Ureter (tissue), 1 donor: ENCODE measurements at regions not wholly inside any gene's neighbourhood (a gene's known extent, or its start where the extent isn't known, plus 50 kb on each side); places are given as distances from the start of the nearest gene placed in this dataset.
"Not testable (repeated sequence)": the region's sequence is repeated elsewhere in the genome, so short reads cannot be mapped to it uniquely, and the experiment has no call there.

Source experiments
- DNase-seq: peaks from one replicate; pipeline ENCODE4 v3.0.0-alpha.2; 2020; ENCODE audit warnings: low spot score
- donor health status: DM: yes; HTN: yes; CAD: no.

DNA sequence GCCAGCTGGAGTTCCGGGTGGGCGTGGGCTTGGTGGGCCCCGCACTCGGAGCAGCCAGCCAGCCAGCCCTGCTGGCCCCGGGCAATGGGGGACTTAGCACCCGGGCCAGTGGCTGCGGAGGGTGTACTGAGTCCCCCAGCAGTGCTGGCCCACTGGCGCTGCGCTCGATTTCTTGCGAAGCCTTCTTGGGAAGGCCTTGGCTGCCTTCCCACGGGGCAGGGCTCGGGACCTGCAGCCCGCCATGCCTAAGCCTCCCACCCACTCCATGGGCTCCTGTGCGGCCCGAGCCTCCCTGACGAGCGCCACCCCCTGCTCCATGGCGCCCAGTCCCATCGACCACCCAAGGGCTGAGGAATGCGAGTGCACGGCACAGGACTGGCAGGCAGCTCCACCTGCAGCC lies 321.6 kb downstream of the SH2D4B start:
- DNase-seq, result not testable (repeated sequence)

DNA sequence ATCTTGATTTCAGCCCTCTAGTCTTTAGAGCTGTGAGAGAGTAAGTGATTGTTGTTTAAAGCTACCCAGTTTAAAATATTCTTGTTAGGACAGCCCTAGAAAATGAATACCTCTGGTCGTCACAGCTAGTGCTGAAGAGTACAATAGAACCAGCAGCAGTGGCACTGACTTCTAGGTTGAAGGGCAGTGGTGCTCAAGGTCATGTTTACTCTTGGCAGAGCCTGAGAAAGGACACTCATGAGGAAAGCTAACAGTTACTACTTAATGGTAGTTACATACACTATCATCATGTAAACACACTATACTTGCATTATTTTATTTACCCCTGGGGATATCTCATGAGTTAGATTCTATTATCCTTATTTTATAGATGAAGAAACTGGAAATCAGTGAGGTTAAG lies 323.0 kb downstream of the SH2D4B start:
- no peak for DNase-seq

DNA sequence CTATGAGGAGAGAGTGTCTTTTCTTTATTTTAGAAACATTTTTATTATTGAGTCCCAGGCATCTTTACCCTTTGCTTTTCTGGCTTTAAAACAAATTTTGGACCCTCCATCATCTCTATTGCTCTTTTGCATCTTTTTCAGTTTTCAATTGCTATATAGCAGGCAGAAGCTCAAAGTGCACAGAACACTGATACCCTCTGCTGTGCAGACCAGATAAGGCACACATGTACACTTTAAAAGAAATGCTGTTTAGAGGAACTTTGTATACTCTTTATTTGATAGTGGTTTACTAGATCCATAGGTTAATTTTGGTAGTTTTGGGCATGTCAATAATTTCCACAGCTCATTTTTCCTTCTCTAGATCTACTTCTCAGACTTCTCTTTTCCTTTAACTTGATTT lies 324.2 kb downstream of the SH2D4B start:
- no peak for DNase-seq

DNA sequence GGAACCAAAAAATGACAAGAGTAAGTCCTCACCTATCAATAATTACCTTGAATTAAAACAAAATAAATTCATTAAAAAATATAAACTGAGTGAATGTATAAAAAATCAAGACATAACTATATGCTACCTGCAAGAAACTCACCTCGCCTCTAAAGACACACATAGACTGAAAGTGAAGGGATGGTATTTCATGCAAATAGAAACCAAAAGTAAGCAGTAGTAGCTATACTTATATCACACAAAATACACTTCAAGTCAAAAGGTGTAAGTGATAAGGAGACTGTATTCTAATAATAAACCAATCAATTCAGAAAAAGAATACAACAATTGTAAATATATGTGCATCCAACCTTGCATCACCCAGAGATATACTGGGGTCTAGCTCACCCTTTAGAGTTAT lies 332.6 kb downstream of the SH2D4B start:
- DNase-seq, result no peak

DNA sequence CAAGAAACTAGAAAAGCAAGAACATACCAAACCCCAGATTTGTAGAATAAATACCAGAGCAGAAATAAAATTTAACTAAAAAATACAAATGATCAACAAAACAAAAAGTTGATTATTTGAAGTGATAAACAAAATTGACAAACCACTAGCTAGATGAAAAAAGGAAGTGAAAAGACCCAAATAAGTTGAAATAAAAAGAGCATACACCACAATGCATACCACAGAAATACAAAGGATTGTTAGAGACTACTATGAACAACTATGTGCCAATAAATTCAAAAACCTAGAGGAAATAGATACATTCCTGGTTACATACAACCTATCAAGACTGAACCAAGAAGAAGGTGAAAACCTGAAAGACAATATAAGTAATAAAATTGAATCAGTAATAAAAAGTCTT lies 333.4 kb downstream of the SH2D4B start:
- DNase-seq, result no peak

DNA sequence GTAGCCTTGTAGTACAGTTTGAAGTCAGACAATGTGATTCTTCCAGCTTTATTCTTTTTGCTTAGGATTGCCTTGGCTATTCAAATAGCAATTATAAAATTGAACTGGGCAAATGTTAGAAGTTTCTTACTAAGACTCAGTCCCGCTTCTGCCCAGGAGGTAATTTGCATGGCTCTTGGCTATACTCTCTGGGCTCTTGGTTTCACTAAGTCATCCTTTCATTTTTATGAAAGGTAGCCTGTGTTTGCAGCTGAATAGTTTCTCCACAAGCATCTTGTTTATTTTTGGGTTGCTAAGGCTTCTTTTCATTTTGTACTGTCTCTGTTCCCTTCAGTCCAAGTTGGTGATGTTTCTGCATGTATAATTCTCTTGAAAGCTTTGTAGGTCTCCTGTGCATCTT lies 340.6 kb downstream of the SH2D4B start:
- no peak for DNase-seq

DNA sequence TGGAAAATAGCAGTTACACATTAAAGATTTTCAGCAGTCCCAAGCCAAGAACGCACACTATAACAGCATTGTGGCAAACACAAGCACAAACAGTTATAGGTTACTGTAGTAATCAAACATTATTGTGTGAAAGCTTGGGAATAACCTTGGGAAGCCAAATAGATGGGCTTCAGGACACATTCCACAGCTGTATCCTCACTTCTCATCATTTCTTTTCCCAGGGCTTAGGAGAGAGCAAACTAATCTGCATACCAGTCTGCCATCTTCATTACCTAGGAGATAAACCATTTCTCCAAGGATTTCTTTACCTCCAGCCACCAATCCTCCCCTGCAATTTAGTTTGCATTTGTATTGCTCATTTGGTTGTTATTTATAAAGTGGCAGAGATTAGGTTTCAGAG lies 352.4 kb downstream of the SH2D4B start:
- no peak for DNase-seq

DNA sequence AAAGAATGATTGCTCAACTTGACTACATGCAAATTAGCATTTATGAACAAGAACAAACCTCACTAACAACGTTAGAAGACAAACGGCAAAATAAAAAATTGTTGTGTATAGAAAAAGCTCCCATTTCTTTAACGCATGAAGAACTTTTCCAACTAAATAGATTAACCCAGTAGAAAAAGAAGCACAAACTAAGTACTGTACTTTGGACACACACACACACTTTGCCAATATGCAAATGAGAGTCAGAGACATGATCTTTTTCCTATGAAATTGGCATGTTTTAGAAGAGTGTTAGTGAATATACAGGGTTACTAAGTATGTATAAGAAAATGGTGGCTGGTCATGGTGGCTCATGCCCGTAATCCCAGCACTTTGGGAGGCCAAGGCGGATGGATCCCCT lies 355.6 kb downstream of the SH2D4B start:
- no peak for DNase-seq

DNA sequence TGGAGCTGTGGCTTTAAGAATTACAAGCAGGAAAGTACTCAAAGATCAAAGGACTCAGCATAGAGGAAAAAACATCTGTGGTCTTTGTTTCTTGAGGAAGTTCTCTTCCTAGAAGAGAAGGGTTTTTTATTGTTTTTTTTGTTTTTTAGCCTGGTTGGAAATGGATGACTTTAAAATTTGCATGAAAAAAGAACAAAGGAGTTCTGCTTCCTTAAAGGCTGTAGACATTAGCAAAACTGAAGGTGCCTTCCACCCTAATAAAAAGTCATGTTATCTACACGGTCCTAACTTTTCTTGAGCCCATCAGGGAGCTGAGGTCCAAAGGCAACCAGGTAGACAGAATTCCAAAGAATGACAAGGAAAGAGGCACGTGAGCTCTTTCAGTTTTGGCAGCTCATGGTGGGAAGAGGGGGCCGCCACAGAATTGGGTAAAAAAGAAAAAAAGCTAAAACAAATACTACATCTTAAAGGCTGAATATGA lies 356.6 kb downstream of the SH2D4B start:
- DNase-seq, result no peak

DNA sequence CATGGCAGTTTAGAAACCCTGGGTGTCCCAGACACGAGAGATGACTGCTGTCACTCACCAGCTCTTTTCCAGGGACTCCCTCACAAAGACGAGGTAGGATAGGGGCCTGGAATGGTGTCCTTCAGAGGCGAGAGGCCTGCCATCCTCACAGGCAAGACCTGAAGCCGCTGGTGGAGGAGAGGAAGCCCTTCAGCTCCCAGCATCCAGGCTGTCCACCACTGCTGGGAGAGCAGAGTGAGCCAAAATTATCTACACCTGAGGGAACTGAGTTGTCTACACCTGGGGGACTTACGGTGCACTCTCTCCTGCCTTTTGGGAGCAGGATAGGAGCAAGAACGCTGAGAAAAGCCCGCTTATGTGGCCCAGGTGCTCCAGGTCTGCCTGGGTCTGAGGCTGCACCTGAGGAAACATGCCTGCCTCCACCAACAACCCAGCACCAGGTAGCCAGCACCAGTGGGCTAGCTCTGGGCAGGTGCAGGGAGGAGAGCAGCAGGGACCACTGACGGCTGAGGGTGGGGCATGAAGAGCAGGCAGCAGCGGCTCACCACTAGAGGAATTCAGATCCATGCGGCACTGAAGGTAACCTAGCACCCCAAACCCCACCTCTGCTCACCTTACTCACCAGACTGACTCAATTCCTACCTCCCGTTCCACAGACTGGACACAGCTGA lies 357.2 kb downstream of the SH2D4B start:
- no peak for DNase-seq

DNA sequence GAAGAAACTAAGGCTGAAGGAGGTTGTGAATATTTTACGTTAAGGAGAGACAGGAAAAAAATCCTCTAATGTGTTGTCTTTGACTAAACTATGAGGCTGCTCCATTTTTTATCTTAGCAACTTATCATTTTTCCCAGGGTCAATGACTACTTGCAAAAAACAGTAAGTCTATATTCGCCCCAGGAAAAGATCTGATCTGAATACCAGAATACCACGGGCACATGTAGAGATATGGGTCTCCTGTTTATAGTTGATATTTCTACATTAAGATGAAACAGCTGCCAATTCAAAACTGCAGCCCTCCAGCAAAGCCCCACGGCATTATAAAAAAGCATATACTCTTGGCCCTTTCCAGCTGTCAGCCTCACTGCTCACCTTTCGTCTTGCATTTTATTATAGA lies 358.4 kb downstream of the SH2D4B start:
- DNase-seq, result no peak

DNA sequence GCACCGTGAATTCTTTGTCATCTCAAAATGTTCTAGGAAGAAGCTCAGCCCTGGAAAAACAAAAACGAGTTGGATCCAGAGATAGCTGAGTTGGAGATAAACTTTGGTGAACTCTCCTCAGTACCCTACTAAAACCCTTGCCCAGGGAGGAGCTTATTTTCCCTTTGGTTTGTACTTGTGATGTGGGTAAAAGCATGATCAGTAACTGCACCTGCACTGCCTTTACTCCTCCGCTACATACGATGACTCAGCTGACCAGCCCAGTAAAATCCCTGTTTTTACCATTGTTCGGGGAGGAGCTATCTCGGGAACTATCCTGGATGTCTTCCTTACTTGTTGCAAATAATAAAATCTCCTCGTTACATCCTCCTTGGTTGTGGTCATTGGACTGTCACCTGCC lies 359.3 kb downstream of the SH2D4B start:
- no peak for DNase-seq

DNA sequence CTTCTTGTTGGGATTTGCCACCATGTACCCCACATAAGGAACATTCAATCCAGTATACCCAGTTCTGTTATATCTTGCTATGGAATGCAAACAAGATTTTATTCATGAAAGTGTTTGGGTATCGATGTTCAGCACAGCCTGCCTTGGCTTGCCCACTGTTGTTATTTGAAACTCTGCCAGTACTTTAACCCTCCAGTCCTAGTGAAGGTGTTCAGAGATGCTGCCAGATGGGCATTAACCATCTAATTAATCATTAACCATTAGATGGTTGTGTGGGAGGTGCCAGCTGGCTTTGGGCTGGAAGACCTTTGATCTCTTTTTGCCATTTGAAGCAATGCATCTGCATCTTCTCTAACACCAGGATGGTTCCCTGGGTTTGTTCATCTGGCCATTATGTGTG lies 363.0 kb downstream of the SH2D4B start:
- DNase-seq, result no peak

DNA sequence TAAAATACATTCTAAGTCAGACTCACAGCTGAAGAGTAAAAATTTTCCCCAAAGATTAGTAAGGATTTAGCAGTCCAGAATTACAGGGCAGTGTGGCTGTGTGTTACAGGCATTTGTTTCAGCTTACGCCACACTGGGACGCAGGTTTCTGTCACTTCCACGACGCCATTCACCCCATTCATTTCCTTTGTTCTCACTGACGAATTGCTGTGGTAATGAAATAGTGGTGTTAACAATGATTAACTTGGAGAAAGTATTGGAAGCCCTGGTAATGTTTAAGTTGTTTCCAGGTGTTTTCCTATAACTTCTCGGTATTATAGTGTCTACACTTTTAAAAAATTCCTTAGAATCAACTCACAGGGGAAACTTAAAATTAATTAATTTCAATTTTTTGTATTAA lies 370.9 kb downstream of the SH2D4B start:
- DNase-seq, result no peak

DNA sequence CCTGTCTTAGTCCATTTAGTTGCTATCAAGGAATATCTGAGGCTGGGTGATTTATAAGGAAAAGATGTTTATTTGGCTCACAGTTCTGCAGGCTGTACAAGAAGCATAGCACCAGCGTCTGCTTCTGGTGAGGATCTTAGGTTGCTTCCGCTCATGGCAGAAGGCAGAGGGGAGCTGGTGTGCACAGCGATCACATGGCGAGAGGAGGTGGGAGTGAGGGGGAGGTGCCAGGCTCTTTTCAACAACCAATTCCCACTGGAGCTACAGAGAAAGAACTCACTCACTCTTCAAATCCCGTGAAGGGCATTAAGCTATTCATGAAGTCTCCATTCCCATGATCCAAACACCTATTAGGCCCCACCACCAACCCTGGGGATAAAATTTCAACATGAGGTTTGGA lies 371.6 kb downstream of the SH2D4B start:
- DNase-seq, result no peak

DNA sequence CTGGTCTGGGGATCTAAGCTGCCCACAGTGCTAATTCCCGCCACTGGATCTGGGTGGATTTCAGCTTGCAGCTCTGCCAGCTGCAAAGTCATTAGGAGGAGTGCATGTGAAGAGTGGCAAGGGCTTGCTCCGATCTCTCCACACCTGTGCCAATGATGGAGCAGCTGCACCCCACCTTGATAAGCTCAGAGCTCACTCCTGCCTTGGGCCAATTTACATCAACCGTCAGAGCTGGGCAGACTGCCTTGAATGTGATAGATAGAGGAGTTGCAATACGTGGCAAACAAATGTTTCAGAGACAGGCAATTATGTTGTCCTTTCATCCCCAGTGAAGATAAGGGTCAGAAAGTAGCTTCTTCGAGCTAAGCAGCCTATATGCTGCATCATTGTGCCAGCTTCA lies 379.9 kb downstream of the SH2D4B start:
- DNase-seq, result no peak

DNA sequence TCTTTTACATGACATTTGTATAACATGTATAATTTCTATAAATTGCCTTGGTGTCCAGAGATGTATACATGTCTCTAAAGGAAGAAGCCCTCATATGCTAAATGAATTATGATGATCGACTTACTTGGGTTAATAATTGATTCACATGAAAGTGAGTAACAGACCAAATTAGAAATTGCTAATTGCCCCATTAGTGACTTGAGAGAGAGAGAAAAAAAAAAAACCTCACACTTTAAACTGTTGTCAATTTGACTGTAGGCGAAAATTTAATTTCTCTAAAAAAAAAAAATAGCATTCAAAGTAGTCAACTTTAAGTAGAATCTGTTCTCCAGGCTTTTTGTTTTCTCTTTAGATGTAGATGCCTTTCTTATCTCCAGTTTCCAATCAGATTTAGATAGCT lies 383.3 kb downstream of the SH2D4B start:
- DNase-seq, result no peak

DNA sequence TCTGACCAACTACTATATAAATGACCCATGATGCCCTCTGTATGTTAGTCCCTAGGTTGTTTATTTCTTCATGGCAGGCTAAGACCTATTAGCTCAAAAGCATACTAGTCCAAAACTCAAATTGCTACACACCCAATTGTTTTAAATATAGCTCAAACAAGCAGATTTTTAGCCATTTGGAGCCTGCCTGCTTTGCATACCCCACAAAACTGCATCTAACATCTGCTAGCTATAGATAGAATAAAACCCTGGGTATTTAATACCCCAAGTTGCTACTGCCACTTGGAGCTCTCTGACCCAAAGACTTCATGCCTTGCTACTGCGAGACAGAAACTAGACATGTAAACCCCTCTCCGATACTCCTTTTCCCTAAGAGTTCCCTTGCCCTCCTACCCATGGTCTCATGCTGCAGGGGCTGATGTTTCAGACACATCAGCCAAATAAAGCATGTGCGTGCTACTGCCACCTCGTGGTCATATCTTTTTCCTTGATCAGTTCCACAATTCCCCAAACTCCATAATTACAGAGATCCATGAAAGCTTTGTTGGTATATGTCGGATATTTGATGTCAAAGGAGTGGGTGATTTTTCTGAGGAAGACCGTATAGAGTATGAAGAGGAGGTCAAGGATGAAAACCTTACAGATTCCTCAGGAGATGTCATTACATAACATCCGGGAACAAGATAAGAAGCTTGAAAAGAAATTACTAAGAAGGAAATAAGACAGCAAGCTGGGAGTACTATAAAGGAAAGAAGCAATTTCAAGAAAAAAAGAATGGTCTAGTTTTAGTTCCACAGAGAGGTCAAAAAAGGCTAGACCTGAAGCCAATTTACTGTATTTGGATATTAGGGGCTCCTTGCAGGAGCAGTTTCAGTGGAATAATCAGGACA lies 386.6 kb downstream of the SH2D4B start:
- no peak for DNase-seq

DNA sequence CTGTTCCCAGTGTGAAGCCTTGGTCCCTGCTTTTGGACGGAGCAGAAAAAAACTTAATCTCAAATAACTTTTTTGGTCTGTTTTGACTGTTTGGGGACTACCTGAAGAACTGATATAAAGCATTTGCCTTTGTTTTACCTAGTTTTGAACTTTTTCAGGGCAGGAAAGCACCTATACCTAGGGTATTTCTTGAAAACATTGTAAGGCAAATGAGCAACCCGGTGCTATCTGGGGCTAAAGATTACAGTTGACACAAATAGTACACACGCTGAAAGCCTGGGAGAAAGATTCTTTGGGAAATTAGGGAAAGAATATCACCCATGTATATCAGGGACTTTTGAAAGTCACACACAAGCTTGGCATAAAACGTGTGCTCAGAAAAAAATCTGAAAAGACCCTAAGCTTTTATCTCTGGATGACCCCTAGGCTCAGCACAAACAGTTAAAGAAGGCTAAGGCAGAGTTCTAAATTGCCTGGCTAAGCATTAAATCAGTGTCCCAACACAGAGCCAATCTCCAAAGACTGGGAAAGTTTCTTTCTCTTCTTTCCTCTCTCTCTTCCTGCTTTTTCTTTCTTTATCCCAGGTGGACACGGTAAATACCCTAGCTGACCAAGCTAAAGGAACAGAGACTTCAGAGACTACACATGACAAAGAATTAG lies 389.8 kb downstream of the SH2D4B start:
- no peak for DNase-seq

DNA sequence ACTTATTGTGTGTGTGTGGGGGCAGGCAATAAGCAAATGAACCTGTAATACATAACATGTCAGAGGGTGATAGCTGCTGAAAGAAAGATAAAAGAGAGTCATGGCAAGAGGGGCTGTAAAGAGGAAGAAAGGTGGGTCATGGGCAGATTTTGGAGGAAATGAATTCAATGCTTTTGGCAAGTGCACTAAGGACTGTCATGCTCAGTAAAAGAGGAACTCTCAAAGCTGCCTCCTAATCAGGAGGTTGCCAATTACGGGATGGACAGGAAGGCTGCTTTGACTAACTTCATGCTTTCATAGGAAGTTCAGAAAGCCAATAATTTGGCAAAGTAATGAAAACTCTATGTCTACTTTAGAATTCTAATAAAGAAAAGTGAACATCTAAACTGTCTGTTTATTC lies 401.2 kb downstream of the SH2D4B start:
- no peak for DNase-seq

DNA sequence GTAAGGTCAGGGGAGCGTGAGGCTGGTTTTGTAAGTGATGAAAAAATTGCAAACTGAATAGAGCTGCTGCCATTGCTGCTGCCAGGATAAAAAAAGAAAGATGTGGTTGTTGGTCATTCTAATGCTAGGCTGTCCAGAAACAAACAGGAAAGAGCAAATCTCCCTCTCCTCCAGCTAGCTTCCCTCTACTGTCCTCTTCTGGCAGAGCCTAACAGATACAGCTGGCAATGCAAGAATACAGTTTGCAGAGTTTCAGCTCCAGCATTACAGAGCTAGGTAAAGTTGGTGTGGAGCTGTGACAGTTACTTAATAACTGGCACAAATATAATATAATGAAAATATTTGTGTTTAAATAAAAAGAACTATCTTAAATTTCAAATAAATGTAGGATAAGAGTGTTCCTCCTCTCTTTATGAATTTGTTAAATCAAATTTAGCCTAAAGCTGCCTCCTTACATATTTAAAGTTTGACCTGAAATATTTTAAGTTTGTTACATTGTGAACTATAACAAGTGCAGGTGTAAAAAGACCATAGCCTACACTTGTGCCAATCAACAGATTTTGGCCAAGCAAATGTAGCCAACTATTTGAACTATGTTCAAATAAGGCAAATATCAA lies 407.7 kb downstream of the SH2D4B start:
- no peak for DNase-seq

DNA sequence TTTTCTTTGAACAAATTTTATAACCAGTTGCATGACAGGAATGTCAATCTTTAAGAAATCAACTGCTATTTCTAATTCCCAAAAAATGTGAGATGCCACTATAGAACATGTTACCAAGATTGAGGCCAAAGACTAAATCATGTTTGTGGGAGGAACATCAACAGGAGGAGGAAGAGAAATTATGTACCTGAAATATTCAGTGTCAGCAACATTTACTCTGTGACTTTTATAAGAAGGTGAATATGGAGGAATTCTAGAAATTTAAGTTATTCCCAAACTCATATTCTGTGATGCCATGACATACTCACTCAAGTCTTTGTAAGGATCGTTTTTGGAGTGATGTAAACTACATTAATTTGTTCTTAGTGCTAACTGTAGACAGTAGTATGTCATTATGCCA lies 408.4 kb downstream of the SH2D4B start:
- DNase-seq, result no peak
